ENCODE measurements at regions not wholly inside any gene's neighbourhood (a gene's known extent, or its start where the extent isn't known, plus 50 kb on each side); places are given as distances from the start of the nearest gene placed in this dataset.

DNA sequence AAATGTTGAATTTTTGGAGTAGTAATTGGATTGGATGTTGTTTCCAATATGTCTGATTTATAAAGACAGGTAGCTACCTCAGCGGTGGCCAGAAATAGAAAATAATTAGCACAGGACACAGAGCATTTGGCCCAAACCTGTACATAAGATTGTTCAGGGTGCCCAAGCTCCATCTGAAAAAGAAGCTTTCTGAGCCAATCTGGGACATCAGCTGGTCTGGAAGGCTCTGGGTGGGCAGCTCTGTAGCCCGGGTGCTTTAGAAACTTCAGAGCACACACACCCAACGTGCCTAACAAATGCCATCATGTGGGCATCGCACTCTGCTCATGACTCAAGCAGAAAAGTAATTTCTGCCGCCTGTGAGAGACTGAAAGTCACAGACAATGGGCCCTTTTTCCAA lies 460.7 kb downstream of the ICE1 start:
- Histone ChIP-seq H3K27ac (no peak overlapping the region), H3K9me3 (no peaks in the 10 kb centered on the region), H3K27me3 (peaks cover 0 to 15% of the 10 kb centered on the region in 2 donors), H3K4me3 (no peak overlapping the region), H3K36me3 (no peaks in the 10 kb centered on the region), H3K4me1 (peaks cover 0 to 6% (median 0%) of the 10 kb centered on the region in 4 donors)
- DNase-seq: no peak
- no peak for TF ChIP-seq CTCF (IDR thresholded peaks at IDR 0.05)
- intact Hi-C loops (cut with DNase I; ENCODE audit: low total_unique reads): no loop called here

DNA sequence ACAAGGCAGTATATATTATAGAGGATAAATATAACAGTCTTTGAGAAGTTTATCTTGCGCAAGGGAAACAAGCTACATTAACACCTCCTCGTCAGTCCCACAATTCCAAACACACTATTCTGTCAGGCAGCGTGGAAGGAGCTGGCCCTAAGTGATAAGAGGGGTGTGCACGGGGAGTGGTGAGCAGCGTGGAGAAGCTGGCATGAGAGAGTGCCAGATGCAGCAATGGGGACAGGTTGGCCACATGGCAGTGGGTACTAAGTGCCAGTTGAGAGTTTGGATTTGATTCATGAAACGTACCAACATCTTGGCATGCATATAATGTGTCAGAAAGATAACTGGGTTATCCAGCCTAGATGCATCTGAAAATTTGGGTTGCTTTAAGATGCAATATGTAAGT lies 460.2 kb downstream of the ICE1 start:
- intact Hi-C loops (cut with DNase I; ENCODE audit: low total_unique reads): no loop called here
- Histone ChIP-seq H3K36me3 (no peaks in the 10 kb centered on the region), H3K9me3 (no peaks in the 10 kb centered on the region), H3K27ac (no peak overlapping the region), H3K4me1 (peaks cover 0 to 6% (median 0%) of the 10 kb centered on the region in 4 donors), H3K4me3 (no peak overlapping the region), H3K27me3 (peaks cover 0 to 15% of the 10 kb centered on the region in 2 donors)
- TF ChIP-seq CTCF (IDR thresholded peaks at IDR 0.05): no peak
- no peak for DNase-seq

- intact Hi-C loops (cut with DNase I; ENCODE audit: low total_unique reads): no loop called here
- TF ChIP-seq CTCF (IDR thresholded peaks at IDR 0.05): no peak
- Histone ChIP-seq H3K4me1 (no peaks in the 10 kb centered on the region), H3K9me3 (no peaks in the 10 kb centered on the region), H3K27me3 (peaks cover 0 to 5% of the 10 kb centered on the region in 2 donors), H3K36me3 (no peaks in the 10 kb centered on the region), H3K27ac (no peak overlapping the region), H3K4me3 (no peak overlapping the region)
- no peak for DNase-seq
These were observed 458.8 kb downstream of the ICE1 start for GRCh38 chr5:5881294-5881693.

GRCh38 chr5:5880077-5880763 lies 457.7 kb downstream of the ICE1 start:
- H3K27ac ChIP-seq: no peak overlapping the region
- no peak for TF ChIP-seq CTCF (IDR thresholded peaks at IDR 0.05)
- no peaks in the 10 kb centered on the region for H3K27me3 ChIP-seq
- H3K4me3 ChIP-seq: no peak overlapping the region
- no peaks in the 10 kb centered on the region for H3K9me3 ChIP-seq
- no peaks in the 10 kb centered on the region for H3K36me3 ChIP-seq
- no peaks in the 10 kb centered on the region for H3K4me1 ChIP-seq
- intact Hi-C loops (cut with DNase I; ENCODE audit: low total_unique reads): no loop called here
- DNase-seq: no peak

DNA sequence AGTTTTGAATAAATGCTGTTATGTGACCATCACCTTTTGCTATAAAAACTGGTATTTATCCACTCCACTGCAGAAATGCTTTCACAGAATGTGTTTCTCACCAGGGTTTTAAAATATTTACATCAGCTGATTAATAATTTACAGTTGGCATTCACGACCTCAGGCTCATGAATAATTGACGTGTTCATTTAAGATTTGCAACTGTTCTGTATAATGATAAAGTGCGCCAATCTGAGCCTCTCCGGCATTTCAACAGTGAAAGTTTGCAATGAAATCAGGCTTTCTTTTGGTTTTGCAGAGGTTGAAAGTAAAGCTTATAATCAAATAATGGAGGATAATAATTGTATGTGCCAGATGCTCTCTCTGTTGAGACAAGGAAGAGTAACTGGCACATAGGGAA lies 434.9 kb downstream of the ICE1 start:
- Histone ChIP-seq H3K27me3 (no peaks in the 10 kb centered on the region), H3K4me1 (no peaks in the 10 kb centered on the region), H3K9me3 (no peaks in the 10 kb centered on the region), H3K4me3 (no peak overlapping the region), H3K36me3 (no peaks in the 10 kb centered on the region), H3K27ac (no peak overlapping the region)
- no peak for TF ChIP-seq CTCF (IDR thresholded peaks at IDR 0.05)
- intact Hi-C loops (cut with DNase I; ENCODE audit: low total_unique reads): no loop called here
- DNase-seq: no peak

DNA sequence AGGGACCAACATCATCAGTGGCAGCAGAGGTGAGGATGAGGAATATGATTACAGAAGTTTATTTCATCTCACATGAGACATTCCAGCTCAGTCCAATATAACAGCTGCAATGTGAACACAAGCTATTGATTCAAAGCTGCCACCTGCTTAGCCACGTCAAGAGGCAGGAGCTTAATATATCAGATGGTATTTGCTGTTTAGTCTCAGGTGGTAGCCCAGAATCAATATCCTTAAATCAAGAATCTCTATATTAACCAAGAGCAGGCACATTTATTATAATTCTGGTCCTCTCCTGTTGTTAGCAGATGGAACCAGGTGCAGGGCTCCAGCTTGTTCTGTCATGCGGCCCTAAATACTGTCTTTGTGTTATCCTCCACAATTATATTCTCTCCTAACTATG lies 431.6 kb downstream of the ICE1 start:
- H3K4me1 ChIP-seq: no peaks in the 10 kb centered on the region
- no peak overlapping the region for H3K4me3 ChIP-seq
- H3K27ac ChIP-seq: no peak overlapping the region
- DNase-seq: no peak
- TF ChIP-seq CTCF (IDR thresholded peaks at IDR 0.05): no peak
- H3K36me3 ChIP-seq: no peaks in the 10 kb centered on the region
- no peaks in the 10 kb centered on the region for H3K9me3 ChIP-seq
- intact Hi-C loops (cut with DNase I; ENCODE audit: low total_unique reads): no loop called here
- no peaks in the 10 kb centered on the region for H3K27me3 ChIP-seq

All from tibial artery (tissue), 4 donors.